ENCODE measurements at regions not wholly inside any gene's neighbourhood (a gene's known extent, or its start where the extent isn't known, plus 50 kb on each side); places are given as distances from the start of the nearest gene placed in this dataset.
A peak's percentile ranks its signal among the peaks of the same experiment; 100 is the strongest.
"Not testable (repeated sequence)": the region's sequence is repeated elsewhere in the genome, so short reads cannot be mapped to it uniquely, and the experiment has no call there.

DNA sequence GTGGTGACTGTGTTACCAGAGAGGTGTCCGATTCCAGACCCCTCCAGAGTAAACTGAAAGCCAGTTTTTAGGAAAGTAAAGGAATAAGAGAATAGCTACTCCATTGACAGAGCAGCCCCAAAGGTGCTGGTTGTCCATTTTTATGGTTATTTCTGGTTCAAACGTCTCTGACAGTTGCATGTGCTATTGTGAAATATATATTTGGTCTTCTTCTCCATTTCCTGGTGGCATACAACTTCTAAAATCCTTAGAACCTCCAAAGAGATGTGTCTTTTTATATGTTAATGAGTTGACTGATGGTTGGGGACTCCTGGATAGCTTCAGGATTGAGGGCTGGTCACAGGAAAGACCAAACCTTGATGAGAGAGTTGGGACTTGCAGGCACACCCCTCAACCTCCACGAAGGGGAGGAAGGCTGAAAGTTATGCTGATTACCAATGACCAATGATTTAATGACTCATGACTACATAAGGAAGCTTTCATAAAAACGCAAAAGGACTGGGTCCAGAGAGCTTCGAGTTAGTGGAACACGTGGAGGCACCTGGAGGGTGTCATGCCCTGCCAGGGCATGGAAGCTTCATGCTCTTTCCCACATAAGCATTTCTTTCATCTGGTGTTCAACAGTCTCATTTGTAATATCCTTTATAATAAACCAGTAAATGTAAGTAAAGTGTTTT is 100.7 kb downstream of the SLC16A1 start:
- no peak for DNase-seq (ENCODE audit: low read depth)

DNA sequence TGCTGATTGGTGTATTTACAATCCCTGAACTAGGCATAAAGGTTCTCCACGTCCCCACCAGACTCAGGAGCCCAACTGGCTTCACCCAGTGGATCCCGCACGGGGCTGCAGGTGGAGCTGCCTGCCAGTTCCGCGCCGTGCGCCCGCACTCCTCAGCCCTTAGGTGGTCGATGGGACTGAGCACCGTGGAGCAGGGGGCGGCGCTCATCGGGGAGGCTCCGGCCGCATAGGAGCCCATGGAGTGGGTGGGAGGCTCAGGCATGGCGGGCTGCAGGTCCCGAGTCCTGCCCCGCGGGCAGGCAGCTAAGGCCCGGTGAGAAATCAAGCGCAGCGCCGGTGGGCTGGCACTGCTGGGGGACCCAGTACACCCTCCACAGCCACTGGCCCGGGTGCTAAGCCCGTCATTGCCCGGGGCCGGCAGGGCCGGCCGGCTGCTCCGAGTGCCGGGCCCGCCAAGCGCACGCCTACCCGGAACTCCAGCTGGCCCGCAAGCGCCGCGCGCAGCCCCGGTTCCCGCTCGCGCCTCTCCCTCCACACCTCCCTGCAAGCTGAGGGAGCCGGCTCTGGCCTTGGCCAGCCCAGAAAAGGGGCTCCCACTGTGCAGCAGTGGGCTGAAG is 101.5 kb downstream of the SLC16A1 start:
- DNase-seq (ENCODE audit: low read depth): not testable (repeated sequence)

DNA sequence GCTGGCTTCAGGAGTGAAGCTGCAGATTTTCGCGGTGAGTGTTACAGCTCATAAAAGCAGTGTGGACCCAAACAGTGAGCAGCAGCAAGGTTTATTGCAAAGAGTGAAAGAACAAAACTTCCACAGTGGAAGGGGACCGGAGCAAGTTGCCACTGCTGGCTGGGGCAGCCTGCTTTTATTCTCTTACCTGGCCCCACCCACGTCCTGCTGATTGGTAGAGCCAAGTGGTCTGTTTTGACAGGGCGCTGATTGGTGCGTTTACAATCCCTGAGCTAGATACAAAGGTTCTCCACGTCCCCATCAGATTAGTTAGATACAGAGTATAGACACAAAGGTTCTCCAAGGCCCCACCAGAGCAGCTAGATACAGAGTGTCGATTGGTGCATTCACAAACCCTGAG is 102.1 kb downstream of the SLC16A1 start:
- not testable (repeated sequence) for DNase-seq (ENCODE audit: low read depth)

DNA sequence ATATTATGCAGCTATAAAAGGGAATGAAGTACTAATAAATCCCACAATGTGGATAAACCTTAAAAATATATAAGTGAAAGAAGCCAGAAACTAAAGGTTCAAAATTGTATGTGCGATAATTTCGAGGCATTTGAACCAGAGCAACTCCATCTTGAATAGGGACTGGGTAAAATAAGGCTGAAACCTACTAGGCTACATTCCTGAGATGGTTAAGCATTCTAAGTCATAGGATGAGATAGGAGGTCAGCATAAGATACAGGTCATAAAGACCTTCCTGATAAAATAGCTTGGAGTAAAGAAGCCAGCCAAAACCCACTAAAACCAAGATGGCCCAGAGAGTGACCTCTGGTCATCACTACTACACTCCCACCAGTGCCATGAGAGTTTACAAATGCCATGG is 103.1 kb downstream of the SLC16A1 start:
- no peak for DNase-seq (ENCODE audit: low read depth)

DNA sequence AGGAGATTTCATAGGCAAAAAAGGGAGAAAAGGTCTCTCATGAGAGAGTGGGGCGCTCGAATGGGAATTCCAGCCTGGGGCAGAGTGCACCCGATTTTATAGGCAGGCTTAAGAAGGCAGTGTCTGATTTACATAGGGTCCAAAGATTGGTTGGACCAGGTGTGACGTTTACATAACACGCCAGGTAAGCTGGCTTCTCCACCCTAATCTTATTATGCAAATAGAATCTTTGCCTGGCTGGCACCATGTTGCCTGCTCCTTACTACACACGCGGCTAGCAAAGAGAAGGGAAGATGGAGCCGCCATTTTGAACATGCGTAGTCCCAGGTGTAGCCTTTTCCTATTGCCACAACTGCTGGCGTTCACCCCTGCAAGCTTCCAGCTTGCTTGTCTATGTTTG is 103.7 kb downstream of the SLC16A1 start:
- DNase-seq (ENCODE audit: low read depth): no peak

DNA sequence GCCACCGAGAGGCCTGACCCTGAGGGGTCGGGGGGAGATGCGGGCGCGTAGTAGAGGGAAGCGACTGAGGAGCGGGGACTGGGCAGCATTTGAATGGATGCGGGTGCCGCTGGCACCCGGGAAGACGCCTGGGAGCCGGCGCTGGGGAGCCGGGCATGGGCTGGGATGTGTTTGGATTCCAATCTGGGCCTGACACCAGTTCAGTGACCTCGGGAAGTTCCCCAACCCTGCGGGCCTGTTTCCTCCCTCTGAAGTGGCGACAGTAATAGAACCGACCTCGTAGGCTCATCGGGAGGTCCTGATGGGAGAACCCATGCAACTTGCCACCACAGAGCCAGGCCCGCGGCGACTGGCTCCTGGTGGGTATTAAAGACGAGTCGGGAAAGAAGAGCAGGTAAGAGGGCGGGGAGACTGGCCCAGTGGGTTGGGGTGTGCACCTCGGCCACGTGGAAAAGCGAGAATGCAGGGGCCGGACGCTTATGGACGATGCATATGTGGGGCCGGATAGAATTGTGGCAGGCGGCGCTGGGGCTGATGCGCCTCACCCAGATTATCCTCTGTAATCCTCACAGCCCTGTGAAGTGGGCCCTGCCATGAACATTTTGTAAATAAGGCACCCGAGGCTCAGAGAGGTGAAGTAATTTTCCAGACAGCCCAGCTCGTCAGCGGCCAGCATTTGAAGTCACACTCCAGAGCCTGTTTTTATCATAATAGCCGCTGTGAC is 105.8 kb downstream of the SLC16A1 start:
- no peak for DNase-seq (ENCODE audit: low read depth)

DNA sequence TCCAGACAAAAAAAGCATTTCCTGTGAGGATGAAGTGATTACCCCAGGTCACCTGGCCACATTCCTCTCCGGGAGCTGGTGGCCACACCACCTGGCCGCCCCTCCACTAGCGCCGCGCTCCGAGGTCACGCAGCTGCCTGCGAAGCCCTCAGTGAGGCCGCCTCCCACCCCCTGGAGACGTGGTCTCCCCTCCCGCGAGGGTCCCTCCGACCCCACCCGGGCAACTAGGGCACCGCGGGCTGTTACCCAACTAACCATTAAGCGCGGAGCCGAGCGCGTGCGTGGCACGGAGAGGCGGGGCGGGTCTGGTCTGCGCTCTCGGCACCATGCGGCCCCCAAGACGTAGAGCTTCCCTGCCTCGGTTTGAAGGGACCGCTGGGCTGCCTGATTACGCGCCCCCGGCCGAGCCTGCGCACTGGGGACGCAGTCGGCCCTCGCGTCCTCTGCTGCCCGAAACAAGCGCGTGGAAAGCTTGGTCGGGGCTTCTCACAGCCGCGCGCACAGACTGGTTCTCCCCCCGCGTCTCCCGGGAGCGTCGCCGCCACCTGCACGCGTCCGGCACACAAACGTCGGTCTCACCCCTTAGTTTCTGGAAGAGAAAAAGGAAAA is 106.5 kb downstream of the SLC16A1 start:
- peak; percentile 24 for DNase-seq (ENCODE audit: low read depth)

DNA sequence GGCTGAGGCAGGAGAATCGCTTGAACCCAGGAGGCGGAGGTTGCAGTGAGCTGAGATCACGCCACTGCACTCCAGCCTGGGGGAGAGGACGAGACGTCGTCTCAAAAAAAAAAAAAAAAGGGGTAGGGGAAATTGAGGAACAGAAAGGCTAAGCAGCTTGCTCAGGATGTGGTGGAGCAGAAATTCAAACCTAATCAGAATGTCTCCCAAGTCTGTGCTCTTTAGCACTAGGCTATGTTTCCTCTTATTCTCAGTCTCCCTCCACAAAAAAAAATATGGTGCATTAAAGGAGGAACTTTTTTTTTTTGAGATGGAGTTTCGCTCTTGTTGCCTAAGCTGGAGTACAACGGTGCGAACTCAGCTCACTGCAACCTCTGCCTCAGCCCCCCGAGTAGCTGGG is 114.2 kb downstream of the SLC16A1 start:
- no peak for DNase-seq (ENCODE audit: low read depth)

DNA sequence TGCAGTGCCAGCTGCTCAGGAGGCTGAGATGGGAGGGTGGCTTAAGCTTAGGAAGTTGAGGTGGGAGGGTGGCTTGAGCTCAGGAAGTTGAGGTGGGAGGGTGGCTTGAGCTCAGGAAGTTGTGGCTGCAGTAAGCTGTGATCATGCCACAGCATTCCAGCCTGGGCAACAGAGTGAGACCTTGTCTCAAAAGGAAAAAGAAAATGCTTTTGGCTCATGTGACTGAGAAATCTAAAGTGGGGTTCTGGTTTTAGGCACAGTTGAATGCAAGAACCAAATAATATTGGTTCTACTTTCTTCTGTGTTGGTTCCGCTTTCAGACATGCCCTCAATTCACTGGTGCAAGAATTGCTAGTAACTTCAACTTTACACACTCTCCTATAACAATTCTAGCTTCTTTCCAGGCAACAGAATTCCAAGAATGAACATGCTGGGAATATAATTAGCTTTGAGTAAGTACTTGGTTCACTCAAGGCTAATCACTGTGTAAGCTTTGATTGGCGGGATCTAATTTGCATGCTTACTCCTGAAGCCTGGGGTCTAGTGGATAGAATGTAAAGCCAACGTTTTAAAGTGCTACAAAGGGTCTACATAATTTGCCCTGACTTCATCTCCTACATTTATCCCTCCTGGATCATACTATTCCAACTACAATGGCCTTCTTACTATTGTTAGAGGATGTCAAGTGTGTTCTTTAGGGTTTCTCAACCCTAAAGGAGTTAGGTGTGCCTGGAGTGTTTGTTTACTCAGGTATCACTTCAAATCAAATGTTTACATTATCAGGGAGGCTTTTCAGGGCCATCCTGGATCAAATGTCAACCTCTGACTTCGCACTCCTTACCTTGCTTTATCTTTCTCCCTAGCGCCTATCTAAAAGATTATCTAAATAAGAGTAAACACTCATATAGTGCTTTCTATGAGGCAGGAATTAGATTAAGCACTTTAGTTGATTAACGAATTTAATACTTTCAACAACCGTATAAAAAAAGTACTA is 115.1 kb downstream of the SLC16A1 start:
- peak; percentile 59 for DNase-seq (ENCODE audit: low read depth)

DNA sequence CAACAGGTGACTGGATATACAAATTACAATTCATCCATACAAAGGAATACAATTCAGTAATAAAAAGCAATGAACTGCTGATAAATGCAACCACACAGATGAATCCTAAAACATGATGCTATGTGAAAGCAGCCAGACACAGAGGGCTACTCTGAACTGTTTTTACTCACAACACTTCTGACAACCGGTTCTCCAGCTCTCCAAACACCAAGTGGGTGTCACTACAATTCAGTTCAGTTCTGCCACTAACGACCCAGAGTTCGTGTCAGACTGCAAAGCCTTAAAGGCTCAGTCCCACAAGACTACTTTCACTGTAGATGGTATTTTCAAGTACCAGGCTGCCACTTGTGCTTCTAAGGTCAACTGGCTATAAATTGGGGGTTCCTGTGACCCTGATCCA is 119.4 kb downstream of the SLC16A1 start:
- no peak for DNase-seq (ENCODE audit: low read depth)

DNA sequence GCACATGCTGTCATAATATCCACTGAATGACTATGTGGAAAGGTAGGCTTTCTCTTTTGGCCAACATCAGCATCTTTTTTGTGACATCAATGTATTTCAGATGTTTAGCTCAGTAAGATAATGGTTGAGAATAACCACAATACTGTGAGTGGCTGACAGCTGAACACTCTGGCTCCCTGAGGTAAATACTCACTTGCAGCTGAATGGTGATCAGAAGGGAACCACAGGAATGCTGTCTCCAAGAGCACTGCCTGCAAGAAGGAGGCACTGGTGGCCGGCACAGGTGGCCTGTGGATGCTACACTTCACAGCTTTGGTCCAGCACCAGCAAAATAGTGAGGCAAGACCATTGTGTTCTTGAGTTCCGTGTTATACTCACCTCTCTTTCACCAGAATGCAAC is 118.7 kb upstream of the PPM1J start:
- DNase-seq (ENCODE audit: low read depth): peak; percentile 53

DNA sequence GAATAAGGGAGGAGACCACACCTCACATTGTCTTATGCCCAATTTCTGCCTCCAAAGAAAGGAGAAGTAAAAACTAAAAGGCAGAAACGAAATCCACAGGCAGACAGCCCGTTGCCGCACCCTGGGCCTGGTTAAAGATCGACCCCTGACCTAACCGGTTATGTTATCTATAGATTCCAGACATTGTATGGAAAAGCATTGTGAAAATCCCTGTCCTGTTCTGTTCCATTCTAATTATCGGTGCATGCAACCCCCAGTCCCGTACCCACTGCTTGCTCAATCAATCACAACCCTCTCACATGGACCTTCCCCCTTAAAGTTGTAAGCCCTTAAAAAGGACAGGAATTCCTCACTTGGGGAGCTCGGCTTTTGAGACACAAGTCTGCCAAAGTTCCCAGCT is 117.1 kb upstream of the PPM1J start:
- DNase-seq (ENCODE audit: low read depth): not testable (repeated sequence)

DNA sequence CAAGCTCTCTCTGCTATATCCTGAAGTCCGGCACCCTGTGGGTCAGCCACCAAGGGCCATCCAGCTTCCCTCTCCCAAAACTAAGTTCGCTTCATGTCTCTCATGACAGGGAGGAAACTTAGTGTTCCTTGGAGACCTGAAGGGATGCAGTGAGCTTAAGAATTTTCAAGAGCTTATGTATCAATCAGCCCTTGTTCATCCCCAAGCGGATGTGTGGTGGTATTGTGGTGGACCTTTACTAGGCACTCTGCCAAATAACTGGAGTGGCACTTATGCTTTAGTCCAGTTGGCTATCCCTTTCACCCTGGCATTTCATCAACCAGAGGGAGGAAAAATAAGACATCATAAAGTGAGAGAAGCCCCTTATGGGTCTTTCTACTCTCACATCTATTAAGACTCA is 114.6 kb upstream of the PPM1J start:
- not testable (repeated sequence) for DNase-seq (ENCODE audit: low read depth)

DNA sequence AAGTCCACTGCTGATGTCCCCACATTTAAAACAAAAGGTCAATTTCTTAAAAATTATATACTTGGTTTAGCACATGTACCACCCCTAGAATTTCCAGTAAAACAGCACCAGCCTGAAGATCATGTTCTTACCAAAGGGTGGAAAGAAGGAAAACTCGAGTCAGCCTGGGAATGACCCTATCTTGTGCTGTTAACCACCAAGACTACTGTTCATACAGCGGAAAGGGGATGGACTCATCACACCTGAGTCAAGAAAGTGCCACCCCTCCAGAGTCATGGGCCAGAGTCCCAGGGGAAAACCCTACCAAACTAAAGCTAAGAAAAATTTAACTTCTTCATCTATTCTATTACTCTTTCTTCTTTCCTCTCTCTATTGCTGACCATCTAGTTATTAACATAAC is 113.6 kb upstream of the PPM1J start:
- no peak for DNase-seq (ENCODE audit: low read depth)

DNA sequence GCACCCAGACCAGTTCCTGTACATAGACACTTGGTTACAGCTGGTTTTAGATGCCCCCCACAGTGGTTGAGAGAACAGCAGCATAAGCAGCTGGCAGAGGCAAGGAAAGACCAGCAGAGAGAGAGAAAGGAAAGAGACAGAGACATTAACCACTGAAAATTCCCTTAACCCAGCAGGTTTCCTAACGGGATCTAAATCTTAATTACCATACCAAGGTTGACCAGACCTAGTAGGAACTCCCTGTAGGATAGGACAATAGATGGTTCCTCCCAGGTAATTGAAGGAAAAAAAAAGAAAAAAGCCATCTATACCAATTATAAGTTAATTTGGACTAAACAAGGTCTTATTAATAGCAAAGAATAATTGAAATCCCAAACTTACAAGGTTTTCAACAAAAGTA is 112.3 kb upstream of the PPM1J start:
- not testable (repeated sequence) for DNase-seq (ENCODE audit: low read depth)

DNA sequence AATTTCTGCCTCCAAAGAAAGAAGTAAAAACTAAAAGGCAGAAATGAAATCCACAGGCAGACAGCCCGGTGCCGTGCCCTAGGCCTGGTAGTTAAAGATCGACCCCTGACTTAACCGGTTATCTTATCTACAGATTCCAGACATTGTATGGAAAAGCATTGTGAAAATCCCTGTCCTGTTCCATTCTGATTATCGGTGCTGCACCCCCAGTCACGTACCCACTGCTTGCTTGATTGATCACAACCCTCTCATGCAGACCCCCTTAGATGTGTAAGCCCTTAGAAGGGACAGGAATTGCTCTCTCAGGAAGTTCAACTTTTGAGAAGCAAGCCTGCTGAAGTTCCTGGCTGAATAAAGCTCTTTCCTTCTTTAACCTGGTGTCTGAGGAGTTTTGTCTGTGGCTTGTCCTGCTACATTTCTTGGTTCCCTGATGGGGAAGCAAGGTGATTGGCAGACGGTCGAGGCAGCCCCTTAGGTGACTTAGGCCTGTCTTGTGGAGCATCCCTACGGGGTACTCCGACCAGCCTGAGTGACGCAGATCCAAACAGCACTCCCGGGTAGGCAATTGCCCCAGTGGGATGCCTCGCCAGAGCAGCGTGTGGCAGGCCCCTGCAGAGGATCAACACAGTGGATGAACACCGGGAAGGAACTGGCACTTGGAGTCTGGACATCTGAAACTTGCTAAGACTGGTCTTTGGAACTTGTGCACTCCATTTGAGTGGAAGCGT is 111.2 kb upstream of the PPM1J start:
- no peak for DNase-seq (ENCODE audit: low read depth)

DNA sequence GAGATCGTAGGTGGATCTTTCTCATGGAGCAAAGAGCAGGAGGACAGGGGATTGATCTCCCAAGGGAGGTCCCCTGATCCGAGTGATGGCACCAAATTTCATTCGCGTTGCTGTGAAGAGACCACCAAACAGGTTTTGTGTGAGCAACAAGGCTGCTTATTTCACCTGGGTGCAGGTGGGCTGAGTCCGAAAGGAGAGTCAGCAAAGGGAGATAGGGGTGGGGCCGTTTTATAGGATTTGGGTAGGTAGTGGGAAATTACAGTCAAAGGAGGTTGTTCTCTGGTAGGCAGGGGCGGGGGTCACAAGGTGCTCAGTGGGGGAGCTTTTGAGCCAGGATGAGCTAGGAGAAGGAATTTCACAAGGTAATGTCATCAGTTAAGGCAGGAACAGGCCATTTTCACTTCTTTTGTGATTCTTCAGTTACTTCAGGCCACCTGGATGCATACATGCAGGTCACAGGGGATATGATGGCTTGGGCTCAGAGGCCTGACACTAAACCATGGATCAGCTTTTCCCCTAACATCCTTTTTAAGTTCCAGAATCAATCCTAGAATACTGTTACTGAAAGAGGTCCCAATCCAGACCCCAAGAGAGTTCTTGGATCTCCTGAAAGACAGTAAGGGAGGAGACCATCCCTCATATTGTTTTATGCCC is 110.6 kb upstream of the PPM1J start:
- not testable (repeated sequence) for DNase-seq (ENCODE audit: low read depth)

DNA sequence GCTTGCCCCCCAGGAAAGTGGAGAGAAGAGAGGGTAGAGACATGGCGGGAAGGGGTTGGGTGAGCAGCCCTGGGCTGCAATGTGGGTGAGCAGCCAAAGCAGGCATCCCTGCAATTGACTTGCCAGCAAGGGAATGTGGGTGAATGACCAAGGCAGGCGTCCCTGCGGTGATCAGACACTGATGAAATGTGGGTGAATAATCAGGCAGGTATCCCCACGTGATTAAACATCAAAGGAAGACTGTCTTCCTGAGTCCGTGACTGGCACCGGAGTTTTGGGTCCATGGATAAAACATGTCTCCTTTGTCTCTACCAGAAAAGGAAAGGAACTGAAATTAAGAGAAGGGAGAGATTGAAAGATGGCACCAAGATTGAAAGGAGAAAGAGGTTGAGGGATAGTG is 109.9 kb upstream of the PPM1J start:
- not testable (repeated sequence) for DNase-seq (ENCODE audit: low read depth)

DNA sequence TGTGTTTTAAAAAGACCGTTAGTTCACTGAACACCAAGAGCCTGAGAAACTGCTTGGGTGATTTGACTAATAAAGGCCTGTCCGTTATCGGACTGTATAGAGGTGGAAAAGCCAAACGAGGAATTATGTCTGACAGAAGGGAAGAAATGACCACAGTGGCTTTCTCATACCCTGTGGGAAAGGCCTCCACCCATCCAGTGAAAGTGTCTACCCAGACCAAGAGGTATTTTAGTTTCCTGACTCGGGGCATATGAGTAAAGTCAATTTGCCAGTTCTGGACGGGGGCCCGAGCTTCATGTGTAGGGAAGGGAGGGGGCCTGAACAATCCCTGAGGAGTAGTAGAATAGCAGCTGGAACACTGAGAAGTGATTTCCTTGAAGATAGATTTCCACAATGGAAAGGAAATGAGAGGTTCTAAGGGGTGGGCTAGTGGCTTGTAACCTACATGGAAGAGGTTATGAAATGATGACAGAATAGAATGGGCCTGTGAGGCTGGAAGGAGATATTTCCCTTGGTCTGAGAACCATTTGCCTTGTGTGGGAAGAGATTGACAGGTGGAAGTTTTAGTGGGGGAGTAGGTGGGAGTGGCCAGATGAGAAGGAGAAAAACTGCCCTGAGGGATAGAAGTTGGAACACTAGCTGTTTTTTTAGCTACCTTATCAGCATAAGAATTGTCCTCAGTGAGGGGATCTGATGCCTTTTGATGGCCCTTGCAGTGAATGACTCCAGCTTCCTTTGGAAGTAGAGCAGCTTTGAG is 106.4 kb upstream of the PPM1J start:
- not testable (repeated sequence) for DNase-seq (ENCODE audit: low read depth)
